ENCODE measurements at regions not wholly inside any gene's neighbourhood (a gene's known extent, or its start where the extent isn't known, plus 50 kb on each side); places are given as distances from the start of the nearest gene placed in this dataset.

DNA sequence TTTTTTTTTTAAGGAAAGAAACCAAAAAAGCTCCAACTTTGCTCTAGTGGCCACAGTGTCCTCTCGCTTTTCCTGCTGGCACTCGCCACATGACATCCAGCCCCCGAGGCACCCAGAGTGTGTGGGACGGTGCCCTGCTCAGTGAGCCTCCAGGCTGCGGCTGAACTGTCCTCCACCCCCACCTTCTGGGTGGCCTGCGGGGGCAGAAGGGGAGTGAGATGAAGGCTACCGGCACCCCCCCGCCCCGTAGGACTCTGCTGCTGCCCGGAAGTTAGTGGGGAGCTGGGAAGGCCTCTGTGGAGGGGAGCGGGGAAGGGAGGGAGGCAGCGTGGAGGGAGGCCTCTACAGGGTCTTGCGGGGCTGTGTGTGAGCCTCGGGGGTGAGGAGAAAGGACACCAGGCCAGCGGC, 264.4 kb downstream of the CTTN start:
- no peaks in the 10 kb centered on the region for H3K36me3 ChIP-seq (ENCODE audit: low read depth)
- H3K9me3 ChIP-seq (ENCODE audit: insufficient read depth, low read depth), result no peaks in the 10 kb centered on the region
- no peaks in the 10 kb centered on the region for H3F3A ChIP-seq (ENCODE audit: insufficient read depth, low read depth)
- no peak overlapping the region for H3K4me2 ChIP-seq
- TF ChIP-seq CTCF (conservative IDR thresholded peaks at IDR 0.05) (no peak), EZH2 (IDR thresholded peaks at IDR 0.05; ENCODE audit: low read depth) (no peak)
- H3K27me3 ChIP-seq (ENCODE audit: insufficient read depth, low read depth), result no peaks in the 10 kb centered on the region
- ChIA-PET POLR2A (ENCODE audit: unreplicated experiment) (no interaction called here), CTCF (no interaction called here)
- H3K79me2 ChIP-seq (ENCODE audit: low read depth), result no peaks in the 10 kb centered on the region
- intact Hi-C loops (cut with micrococcal nuclease; ENCODE audit: unreplicated experiment), result no loop called here
- no peak overlapping the region for H2AFZ ChIP-seq
- H3K4me1 ChIP-seq (replicated peaks; ENCODE audit: insufficient read depth), result no peaks in the 10 kb centered on the region
- H3K27ac ChIP-seq, result no peak overlapping the region
- H3K4me3 ChIP-seq, result no peak overlapping the region
- DNase-seq, result no peak
- H4K20me1 ChIP-seq (ENCODE audit: insufficient read depth), result peaks cover 21% of the 10 kb centered on the region
- BruUV-seq (replicated peaks), result no TSS peak
- no peaks in the 10 kb centered on the region for H3K9me2 ChIP-seq (ENCODE audit: insufficient read depth)

- Histone ChIP-seq H3F3A (ENCODE audit: insufficient read depth, low read depth) (no peaks in the 10 kb centered on the region), H3K9me3 (ENCODE audit: insufficient read depth, low read depth) (no peaks in the 10 kb centered on the region), H3K36me3 (ENCODE audit: low read depth) (no peaks in the 10 kb centered on the region), H3K9me2 (ENCODE audit: insufficient read depth) (no peaks in the 10 kb centered on the region), H3K4me1 (replicated peaks; ENCODE audit: insufficient read depth) (no peaks in the 10 kb centered on the region), H3K4me3 (no peak overlapping the region), H4K20me1 (ENCODE audit: insufficient read depth) (peaks cover 13% of the 10 kb centered on the region), H3K79me2 (ENCODE audit: low read depth) (no peaks in the 10 kb centered on the region), H3K27me3 (ENCODE audit: insufficient read depth, low read depth) (no peaks in the 10 kb centered on the region), H3K27ac (no peak overlapping the region), H2AFZ (no peak overlapping the region), H3K4me2 (no peak overlapping the region)
- intact Hi-C loops (cut with micrococcal nuclease; ENCODE audit: unreplicated experiment), result no loop called here
- TF ChIP-seq CTCF (conservative IDR thresholded peaks at IDR 0.05), result no peak
- no peak for TF ChIP-seq EZH2 (IDR thresholded peaks at IDR 0.05; ENCODE audit: low read depth)
- no TSS peak for BruUV-seq (replicated peaks)
- ChIA-PET CTCF (no interaction called here), POLR2A (ENCODE audit: unreplicated experiment) (no interaction called here)
- DNase-seq, result no peak
Measured at GRCh38 chr11:70663815-70664214, 265.5 kb downstream of the CTTN start.

DNA sequence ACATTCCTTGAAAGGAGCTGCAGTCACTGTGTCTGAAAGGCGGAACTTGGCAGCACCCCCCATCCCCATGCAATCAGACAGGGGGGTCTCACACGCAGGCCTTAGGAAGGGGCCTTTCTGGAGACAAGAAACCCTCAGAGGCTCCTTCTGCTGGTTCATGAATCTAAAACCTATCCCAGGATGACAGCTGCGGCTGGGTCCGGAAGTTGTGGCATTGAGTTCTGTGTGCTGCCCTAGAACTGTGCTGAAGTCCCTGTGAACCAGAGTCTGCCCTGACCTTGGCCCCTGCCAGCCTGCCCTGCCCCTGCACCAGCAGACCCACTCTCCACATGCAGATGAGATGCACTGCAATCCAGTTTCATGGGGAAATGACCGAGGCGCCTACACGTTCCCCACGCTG, 268.0 kb downstream of the CTTN start:
- Histone ChIP-seq H3K4me2 (no peak overlapping the region), H3K27me3 (ENCODE audit: insufficient read depth, low read depth) (no peaks in the 10 kb centered on the region)
- BruUV-seq (replicated peaks), result no TSS peak

More for the DNA sequence above, 268.0 kb downstream of the CTTN start:
- Histone ChIP-seq H2AFZ (no peak overlapping the region), H3K27ac (no peak overlapping the region), H3K9me3 (ENCODE audit: insufficient read depth, low read depth) (no peaks in the 10 kb centered on the region), H4K20me1 (ENCODE audit: insufficient read depth) (0 out of 2 replicates have a peak, but pooled peaks cover 6% of the 10 kb centered on the region), H3F3A (ENCODE audit: insufficient read depth, low read depth) (no peaks in the 10 kb centered on the region), H3K9me2 (ENCODE audit: insufficient read depth) (no peaks in the 10 kb centered on the region), H3K4me3 (no peak overlapping the region), H3K79me2 (ENCODE audit: low read depth) (no peaks in the 10 kb centered on the region), H3K4me1 (replicated peaks; ENCODE audit: insufficient read depth) (no peaks in the 10 kb centered on the region), H3K36me3 (ENCODE audit: low read depth) (no peaks in the 10 kb centered on the region)
- intact Hi-C loops (cut with micrococcal nuclease; ENCODE audit: unreplicated experiment), result no loop called here
- CTCF ChIA-PET, result no interaction called here
- TF ChIP-seq EZH2 (IDR thresholded peaks at IDR 0.05; ENCODE audit: low read depth), result no peak
- no peak for TF ChIP-seq CTCF (conservative IDR thresholded peaks at IDR 0.05)
- POLR2A ChIA-PET (ENCODE audit: unreplicated experiment), result no interaction called here
- no peak for DNase-seq
